MM.1S (cell line): ENCODE measurements at regions not wholly inside any gene's neighbourhood (a gene's known extent, or its start where the extent isn't known, plus 50 kb on each side); places are given as distances from the start of the nearest gene placed in this dataset.
A peak's percentile ranks its signal among the peaks of the same experiment; 100 is the strongest.

Source experiments
- DNase-seq: peaks from one replicate; pipeline ENCODE4 v3.0.0-alpha.2; 2015
- H2AFZ ChIP-seq: fragments of 300-600 bp; sonication (generic); 2 replicates; pipeline ENCODE4 v1.6.0; 2016; ENCODE audit warnings: antibody characterized with exemption, low read length
- H3F3A ChIP-seq: fragments of 300-600 bp; sonication (generic); 2 replicates; pipeline ENCODE4 v1.6.1; 2016; ENCODE audit warnings: mild to moderate bottlenecking, antibody characterized with exemption, low read length, moderate library complexity, mixed read lengths; ENCODE audit not compliant: insufficient read depth
- H3K27ac ChIP-seq: fragments of 300-600 bp; sonication (generic); 2 replicates; pipeline ENCODE4 v1.5.1; 2016; ENCODE audit warnings: mild to moderate bottlenecking, low read length
- H3K27me3 ChIP-seq: fragments of 300-600 bp; sonication (generic); replicated peaks from 2 replicates; pipeline ENCODE4 v1.6.0; 2016; ENCODE audit warnings: low read length; ENCODE audit not compliant: insufficient read depth
- H3K36me3 ChIP-seq: fragments of 300-600 bp; sonication (generic); replicated peaks from 2 replicates; pipeline ENCODE4 v1.6.1; 2016; ENCODE audit warnings: mild to moderate bottlenecking, low read length, mixed read lengths; ENCODE audit not compliant: insufficient read depth
- H3K4me1 ChIP-seq: fragments of 300-600 bp; sonication (generic); 2 replicates; pipeline ENCODE4 v1.6.1; 2016; ENCODE audit warnings: low read length, mixed read lengths
- H3K4me2 ChIP-seq: fragments of 300-600 bp; sonication (generic); 2 replicates; pipeline ENCODE4 v1.6.0; 2016; ENCODE audit warnings: low read depth, low read length
- H3K4me3 ChIP-seq: fragments of 300-600 bp; sonication (generic); 2 replicates; pipeline ENCODE4 v1.5.1; 2016; ENCODE audit warnings: low read length, mixed read lengths
- H3K79me2 ChIP-seq: fragments of 300-600 bp; sonication (generic); 2 replicates; pipeline ENCODE4 v1.6.1; 2016; ENCODE audit warnings: mixed run types, low read length, mixed read lengths
- H3K9ac ChIP-seq: fragments of 300-600 bp; sonication (generic); 2 replicates; pipeline ENCODE4 v1.6.1; 2016; ENCODE audit warnings: low read length, mixed read lengths
- H3K9me2 ChIP-seq: fragments of 300-600 bp; sonication (generic); replicated peaks from 2 replicates; pipeline ENCODE4 v1.6.1; 2016; ENCODE audit warnings: mild to moderate bottlenecking, low read length, mixed read lengths; ENCODE audit not compliant: insufficient read depth
- H3K9me3 ChIP-seq: fragments of 300-600 bp; sonication (generic); replicated peaks from 2 replicates; pipeline ENCODE4 v1.6.1; 2016; ENCODE audit warnings: mild to moderate bottlenecking, low read length, mixed read lengths; ENCODE audit not compliant: insufficient read depth
- H4K20me1 ChIP-seq: fragments of 300-600 bp; sonication (generic); 2 replicates; pipeline ENCODE4 v1.6.1; 2016; ENCODE audit warnings: mild to moderate bottlenecking, low read length, moderate library complexity, mixed read lengths; ENCODE audit not compliant: insufficient read depth
- EZH2 ChIP-seq: fragments of 300-600 bp; sonication (generic); optimal IDR thresholded peaks from 2 replicates; pipeline ENCODE3; 2017; ENCODE audit warnings: low read depth, mild to moderate bottlenecking, antibody characterized with exemption, low read length, mixed read lengths
- EZH2phosphoT487 ChIP-seq: fragments of 300-600 bp; sonication (generic); IDR thresholded peaks from 2 replicates; pipeline ENCODE4 v1.6.1; 2018; ENCODE audit warnings: antibody characterized with exemption, low read length
- TF ChIP-seq, protein P1 (sequence below): fragments of 300-600 bp; sonication (generic); IDR thresholded peaks from 2 replicates; pipeline ENCODE4 v1.5.1; 2016; ENCODE audit warnings: antibody characterized with exemption, low read length, mixed read lengths

DNA sequence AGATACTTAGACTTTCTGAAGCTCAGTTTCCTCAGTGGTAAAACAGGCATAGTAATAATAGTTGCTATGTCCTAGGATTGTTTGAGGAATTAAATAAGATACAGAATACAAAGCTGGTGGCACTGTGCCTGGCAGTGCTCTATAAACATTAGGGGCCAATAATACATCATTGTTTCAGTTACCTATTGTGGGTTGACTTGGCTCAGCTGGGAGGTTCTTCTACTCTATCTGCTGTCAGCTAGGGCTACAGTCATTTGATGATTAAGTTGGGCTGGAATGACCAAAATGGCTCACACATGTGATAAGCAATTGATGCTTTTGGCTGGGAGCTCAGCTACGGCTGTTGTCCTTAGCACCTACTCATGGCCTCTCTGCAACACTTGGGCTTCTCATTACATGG is 121.2 kb upstream of the USP9X start:
- no peaks in the 10 kb centered on the region for H3K27me3 ChIP-seq
- peak overlapping the region; percentile 46; the same call in 1 of the 2 replicates for H3K4me2 ChIP-seq
- no peaks in the 10 kb centered on the region for H4K20me1 ChIP-seq

DNA sequence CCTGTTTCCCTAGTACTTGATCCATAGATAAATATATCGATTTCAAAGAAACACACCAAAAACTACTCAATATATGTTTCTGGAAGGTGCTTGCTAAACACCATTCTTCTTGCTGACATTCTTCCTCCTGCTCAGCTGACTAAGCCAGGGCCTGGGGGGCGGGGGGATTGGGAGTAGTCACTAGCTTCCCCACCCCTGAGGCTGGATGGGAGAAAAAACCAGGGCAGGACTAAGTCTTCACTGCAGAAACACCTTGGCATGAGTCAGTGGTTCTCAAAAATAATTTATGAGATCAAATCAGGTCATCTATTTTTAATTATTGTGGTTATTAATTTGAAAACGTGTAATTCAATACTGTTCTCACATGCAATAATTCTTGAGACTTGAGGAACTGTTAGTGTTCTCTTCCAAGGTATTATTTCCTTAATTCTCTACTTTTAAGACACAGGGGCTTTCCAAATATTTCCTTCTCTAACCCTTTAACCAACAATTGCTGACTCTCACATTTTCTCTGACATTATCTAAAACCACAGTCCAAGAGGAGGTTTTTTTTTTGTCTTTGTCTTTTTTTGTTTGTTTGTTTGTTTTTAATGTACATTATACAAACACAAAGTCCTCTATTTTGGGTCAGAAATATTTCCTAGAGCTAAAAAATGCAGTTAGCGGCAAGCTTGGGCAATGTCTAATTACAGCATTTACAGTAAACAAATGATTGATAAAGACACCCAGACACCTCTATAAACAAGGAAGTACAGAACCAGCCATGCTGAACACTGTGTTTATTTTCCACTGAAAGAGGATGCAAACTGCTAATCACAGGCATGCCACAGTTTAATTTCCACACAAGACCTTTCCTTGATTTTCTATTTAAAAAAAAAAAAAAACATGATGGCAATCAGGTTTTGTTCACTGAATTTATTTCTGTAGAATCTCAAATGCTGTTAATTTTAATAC is 120.3 kb upstream of the USP9X start:
- peak overlapping the region; percentile 48; the same call in 1 of the 2 replicates for H3K27ac ChIP-seq
- H3K9me2 ChIP-seq: no peaks in the 10 kb centered on the region
- H2AFZ ChIP-seq: no peak overlapping the region
- peak; percentile 58 for DNase-seq
- H3K27me3 ChIP-seq: no peaks in the 10 kb centered on the region
- no peaks in the 10 kb centered on the region for H3K36me3 ChIP-seq
- H3K4me2 ChIP-seq: peak overlapping the region; percentile 46; the same call in 1 of the 2 replicates
- no peaks in the 10 kb centered on the region for H4K20me1 ChIP-seq
- H3K4me1 ChIP-seq: peaks cover 21% of the 10 kb centered on the region
- H3K79me2 ChIP-seq: no peaks in the 10 kb centered on the region
- no peaks in the 10 kb centered on the region for H3K9me3 ChIP-seq
- no peak for TF ChIP-seq EZH2
- TF ChIP-seq, protein P1, sequence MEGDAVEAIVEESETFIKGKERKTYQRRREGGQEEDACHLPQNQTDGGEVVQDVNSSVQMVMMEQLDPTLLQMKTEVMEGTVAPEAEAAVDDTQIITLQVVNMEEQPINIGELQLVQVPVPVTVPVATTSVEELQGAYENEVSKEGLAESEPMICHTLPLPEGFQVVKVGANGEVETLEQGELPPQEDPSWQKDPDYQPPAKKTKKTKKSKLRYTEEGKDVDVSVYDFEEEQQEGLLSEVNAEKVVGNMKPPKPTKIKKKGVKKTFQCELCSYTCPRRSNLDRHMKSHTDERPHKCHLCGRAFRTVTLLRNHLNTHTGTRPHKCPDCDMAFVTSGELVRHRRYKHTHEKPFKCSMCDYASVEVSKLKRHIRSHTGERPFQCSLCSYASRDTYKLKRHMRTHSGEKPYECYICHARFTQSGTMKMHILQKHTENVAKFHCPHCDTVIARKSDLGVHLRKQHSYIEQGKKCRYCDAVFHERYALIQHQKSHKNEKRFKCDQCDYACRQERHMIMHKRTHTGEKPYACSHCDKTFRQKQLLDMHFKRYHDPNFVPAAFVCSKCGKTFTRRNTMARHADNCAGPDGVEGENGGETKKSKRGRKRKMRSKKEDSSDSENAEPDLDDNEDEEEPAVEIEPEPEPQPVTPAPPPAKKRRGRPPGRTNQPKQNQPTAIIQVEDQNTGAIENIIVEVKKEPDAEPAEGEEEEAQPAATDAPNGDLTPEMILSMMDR: no peak
- no peak for TF ChIP-seq EZH2phosphoT487
- peaks cover 3% of the 10 kb centered on the region; the same call in 1 of the 2 replicates for H3F3A ChIP-seq
- H3K9ac ChIP-seq: no peak overlapping the region
- H3K4me3 ChIP-seq: no peak overlapping the region

More for the DNA sequence above, 121.2 kb upstream of the USP9X start:
- Histone ChIP-seq H3K4me1 (peaks cover 21% of the 10 kb centered on the region), H3K9ac (no peak overlapping the region), H3K27ac (peak overlapping the region; percentile 48; the same call in 1 of the 2 replicates), H3K36me3 (no peaks in the 10 kb centered on the region), H3F3A (peaks cover 3% of the 10 kb centered on the region; the same call in 1 of the 2 replicates), H2AFZ (no peak overlapping the region), H3K79me2 (no peaks in the 10 kb centered on the region), H3K9me2 (no peaks in the 10 kb centered on the region), H3K9me3 (no peaks in the 10 kb centered on the region), H3K4me3 (no peak overlapping the region)
- DNase-seq: no peak
- TF ChIP-seq EZH2phosphoT487 (no peak), EZH2 (no peak)
- TF ChIP-seq, protein P1: no peak

DNA sequence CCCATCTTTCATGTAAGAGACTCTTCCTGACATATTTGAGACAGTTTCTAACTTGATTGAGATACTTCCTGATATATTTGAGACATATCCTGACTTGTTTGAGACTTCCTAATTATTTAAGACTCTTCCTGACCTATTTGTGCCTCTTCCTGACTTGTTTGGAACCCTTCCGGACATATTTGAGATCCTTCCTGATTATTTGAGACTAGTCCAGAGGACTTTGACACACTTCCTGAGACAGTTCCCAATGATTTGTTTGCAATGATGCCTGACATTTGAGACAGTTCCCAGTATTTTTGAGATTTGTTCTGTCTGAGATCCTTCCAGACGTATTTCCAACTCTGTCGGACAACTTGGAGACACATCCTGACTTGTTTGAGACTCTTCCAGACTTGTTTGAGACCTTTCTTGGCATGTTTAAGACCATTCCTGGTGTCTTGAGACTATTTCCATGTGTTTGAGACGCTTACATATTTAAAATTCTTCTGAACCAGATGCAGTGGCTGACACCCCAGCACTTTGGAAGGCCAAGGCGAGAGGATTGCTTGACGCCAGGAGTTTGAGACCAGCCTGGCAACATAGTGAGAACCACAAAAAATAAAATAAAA is 118.9 kb upstream of the USP9X start:
- Histone ChIP-seq H3K9me2 (no peaks in the 10 kb centered on the region), H4K20me1 (no peaks in the 10 kb centered on the region), H3K9me3 (no peaks in the 10 kb centered on the region), H3K4me2 (no peak overlapping the region), H3K79me2 (no peaks in the 10 kb centered on the region), H3K9ac (no peak overlapping the region), H3K4me3 (no peak overlapping the region), H2AFZ (no peak overlapping the region), H3F3A (peaks cover 3% of the 10 kb centered on the region; the same call in 1 of the 2 replicates), H3K27me3 (no peaks in the 10 kb centered on the region), H3K36me3 (no peaks in the 10 kb centered on the region), H3K27ac (no peak overlapping the region), H3K4me1 (peaks cover 21% of the 10 kb centered on the region)
- DNase-seq: no peak
- TF ChIP-seq EZH2 (no peak), EZH2phosphoT487 (no peak)
- TF ChIP-seq, protein P1: no peak
